ENCODE measurements at regions not wholly inside any gene's neighbourhood (a gene's known extent, or its start where the extent isn't known, plus 50 kb on each side); places are given as distances from the start of the nearest gene placed in this dataset.

DNA sequence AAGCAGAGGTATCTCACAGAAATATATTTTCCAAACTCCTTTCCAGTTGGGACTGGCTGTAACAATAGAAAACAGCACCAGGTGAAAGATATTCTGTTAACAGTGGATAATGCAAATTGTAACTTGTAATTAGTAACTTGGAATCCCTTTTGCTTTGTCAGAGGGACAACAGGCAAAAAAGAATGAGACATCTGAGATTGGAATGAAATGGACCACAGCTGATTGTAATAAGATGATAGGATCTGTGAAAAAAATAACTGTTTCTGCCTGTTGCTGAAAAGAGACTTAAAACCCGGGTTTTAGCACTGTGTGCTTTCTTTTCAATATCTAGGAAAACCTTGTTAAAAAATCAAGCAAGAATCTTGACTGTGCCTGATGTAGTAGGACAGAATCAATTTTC, 655.7 kb downstream of the METTL15 start:
- intact Hi-C loops (cut with DNase I; ENCODE audit: low total_unique reads), result no loop called here

DNA sequence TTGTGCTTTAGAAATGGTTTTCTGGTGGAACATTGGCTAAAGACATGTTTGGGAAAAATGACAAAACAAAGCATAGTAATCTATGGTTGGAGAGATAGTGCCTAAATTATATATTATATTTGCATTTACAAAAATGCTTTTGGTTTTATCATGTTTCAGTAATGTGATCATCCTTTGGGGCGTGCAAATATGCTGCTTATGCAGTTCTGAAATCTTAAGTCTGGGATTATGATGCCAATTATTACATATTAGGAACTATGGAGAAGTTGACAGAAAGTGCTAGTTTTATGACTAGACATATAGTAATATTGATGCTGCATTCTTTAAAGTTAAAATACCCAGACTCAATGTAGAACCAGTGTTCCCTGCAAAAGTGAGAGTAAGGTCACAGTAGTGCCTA, 655.0 kb downstream of the METTL15 start:
- no peaks in the 10 kb centered on the region for H3K4me1 ChIP-seq
- intact Hi-C loops (cut with DNase I; ENCODE audit: low total_unique reads), result no loop called here
- no peak overlapping the region for H3K27ac ChIP-seq
- TF ChIP-seq POLR2A (IDR thresholded peaks at IDR 0.05), result no peak
- no peak for TF ChIP-seq POLR2AphosphoS5 (IDR thresholded peaks at IDR 0.05)
- TF ChIP-seq, protein P1, sequence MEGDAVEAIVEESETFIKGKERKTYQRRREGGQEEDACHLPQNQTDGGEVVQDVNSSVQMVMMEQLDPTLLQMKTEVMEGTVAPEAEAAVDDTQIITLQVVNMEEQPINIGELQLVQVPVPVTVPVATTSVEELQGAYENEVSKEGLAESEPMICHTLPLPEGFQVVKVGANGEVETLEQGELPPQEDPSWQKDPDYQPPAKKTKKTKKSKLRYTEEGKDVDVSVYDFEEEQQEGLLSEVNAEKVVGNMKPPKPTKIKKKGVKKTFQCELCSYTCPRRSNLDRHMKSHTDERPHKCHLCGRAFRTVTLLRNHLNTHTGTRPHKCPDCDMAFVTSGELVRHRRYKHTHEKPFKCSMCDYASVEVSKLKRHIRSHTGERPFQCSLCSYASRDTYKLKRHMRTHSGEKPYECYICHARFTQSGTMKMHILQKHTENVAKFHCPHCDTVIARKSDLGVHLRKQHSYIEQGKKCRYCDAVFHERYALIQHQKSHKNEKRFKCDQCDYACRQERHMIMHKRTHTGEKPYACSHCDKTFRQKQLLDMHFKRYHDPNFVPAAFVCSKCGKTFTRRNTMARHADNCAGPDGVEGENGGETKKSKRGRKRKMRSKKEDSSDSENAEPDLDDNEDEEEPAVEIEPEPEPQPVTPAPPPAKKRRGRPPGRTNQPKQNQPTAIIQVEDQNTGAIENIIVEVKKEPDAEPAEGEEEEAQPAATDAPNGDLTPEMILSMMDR (IDR thresholded peaks at IDR 0.05), result no peak
- DNase-seq (ENCODE audit: low spot score in 2 of 2), result no peak
- H3K9me3 ChIP-seq, result no peaks in the 10 kb centered on the region
- no peak overlapping the region for H3K4me3 ChIP-seq
- no peaks in the 10 kb centered on the region for H3K36me3 ChIP-seq
- no peaks in the 10 kb centered on the region for H3K27me3 ChIP-seq

More for the DNA sequence above, 655.7 kb downstream of the METTL15 start:
- no peaks in the 10 kb centered on the region for H3K36me3 ChIP-seq
- no peak overlapping the region for H3K4me3 ChIP-seq
- no peaks in the 10 kb centered on the region for H3K27me3 ChIP-seq
- no peak for DNase-seq (ENCODE audit: low spot score in 2 of 2)
- no peaks in the 10 kb centered on the region for H3K9me3 ChIP-seq
- no peaks in the 10 kb centered on the region for H3K4me1 ChIP-seq
- no peak overlapping the region for H3K27ac ChIP-seq
- TF ChIP-seq POLR2A (IDR thresholded peaks at IDR 0.05), result no peak

DNA sequence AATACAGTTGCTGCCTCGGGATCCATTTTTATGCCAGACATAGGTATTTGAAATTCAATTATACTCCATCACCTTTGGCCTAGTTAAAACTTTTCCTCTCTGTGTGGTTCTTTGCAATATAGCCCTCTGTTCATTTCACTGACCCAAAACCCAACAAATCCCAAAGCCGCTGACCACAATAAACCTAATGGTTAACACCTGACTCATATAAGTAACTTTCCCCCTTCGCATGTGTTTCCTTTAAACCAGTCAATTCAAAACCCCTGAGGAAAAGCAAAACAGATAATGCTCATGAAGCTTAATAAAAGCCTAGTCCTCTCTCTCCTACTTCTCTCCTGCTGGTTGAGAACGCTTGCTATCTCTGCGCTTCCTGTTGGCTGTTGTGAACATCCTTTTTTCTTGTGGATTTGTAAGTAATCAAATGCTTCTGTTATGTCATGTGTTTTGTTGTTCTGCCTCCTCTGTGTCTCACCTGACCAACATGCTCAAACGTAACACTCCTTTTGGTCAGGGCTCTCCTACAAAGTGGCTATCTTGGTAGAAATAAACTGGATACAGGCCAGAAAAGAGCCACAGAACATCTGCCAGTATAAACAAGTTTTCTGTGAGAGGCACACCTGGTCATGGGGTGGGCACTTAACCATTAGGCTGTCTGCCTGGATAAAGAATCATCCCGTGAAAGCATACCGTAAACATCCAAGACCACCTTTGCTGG, 652.6 kb downstream of the METTL15 start:
- no peaks in the 10 kb centered on the region for H3K36me3 ChIP-seq
- TF ChIP-seq POLR2AphosphoS5 (IDR thresholded peaks at IDR 0.05) (no peak), POLR2A (IDR thresholded peaks at IDR 0.05) (no peak)
- TF ChIP-seq, protein P1 (IDR thresholded peaks at IDR 0.05), result no peak
- no peak for DNase-seq (ENCODE audit: low spot score in 2 of 2)
- intact Hi-C loops (cut with DNase I; ENCODE audit: low total_unique reads), result no loop called here
- H3K27me3 ChIP-seq, result no peaks in the 10 kb centered on the region
- no peak overlapping the region for H3K4me3 ChIP-seq
- H3K27ac ChIP-seq, result no peak overlapping the region
- no peaks in the 10 kb centered on the region for H3K4me1 ChIP-seq
- H3K9me3 ChIP-seq, result no peaks in the 10 kb centered on the region

DNA sequence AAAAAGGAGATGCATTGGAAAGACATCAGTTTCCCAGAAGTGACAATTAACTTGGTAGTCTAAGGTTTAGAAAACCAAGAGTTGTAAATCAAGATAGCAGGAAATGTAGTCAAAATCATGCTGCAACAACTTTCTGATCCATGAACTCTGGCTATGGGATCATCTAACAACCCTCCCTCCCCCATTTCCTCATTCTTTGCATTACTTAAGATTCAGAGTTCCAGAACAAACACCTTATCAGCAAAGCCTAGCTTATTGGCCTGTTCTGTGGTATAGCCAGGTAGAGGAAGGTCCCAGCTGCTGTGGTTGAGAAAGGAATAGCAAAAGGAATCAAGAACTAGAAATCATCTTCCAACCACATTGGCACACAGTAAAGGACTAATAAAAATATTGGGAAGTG, 651.1 kb downstream of the METTL15 start:
- Histone ChIP-seq H3K4me3 (no peak overlapping the region), H3K9me3 (no peaks in the 10 kb centered on the region), H3K36me3 (no peaks in the 10 kb centered on the region), H3K4me1 (no peaks in the 10 kb centered on the region), H3K27ac (no peak overlapping the region), H3K27me3 (no peaks in the 10 kb centered on the region)
- TF ChIP-seq POLR2AphosphoS5 (IDR thresholded peaks at IDR 0.05) (no peak), POLR2A (IDR thresholded peaks at IDR 0.05) (no peak)
- TF ChIP-seq, protein P1 (IDR thresholded peaks at IDR 0.05), result no peak
- intact Hi-C loops (cut with DNase I; ENCODE audit: low total_unique reads), result no loop called here
- no peak for DNase-seq (ENCODE audit: low spot score in 2 of 2)

DNA sequence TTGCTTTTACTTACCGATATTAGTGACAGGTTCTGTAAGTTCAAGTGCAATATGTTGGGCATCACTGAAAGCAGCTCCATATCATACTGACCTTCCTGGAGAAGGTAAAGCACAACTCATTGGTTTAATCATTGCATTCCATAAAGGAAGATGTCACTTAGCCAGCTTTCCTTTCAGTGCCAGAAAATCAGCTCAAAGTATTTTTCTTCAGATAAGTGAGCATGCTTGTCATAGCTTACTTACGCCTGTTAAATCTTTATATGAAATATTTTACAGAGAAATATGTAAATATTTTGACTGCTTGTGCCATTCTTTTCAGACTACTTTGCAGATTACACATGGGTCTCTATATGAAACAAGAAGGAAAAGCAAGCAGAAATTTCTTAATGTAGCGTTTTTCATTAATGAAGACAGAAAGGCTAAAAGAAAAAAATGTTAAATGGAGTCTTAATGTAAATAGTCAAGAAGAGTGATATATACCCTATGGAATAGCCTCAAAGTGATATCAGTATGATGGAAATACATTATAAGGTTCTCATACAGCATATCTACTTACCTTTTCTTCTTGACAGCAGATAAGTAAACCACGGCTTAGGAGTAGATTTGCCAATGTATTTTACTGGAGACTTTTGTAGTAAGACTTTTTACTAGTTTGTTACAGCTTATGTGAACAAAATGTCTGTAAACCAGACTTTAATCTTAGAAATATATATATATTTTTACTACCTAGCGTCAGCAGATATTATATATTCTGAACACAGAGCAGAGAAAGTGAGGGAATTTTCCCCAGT, 649.7 kb downstream of the METTL15 start:
- Histone ChIP-seq H3K9me3 (no peaks in the 10 kb centered on the region), H3K4me1 (no peaks in the 10 kb centered on the region), H3K27me3 (no peaks in the 10 kb centered on the region), H3K4me3 (no peak overlapping the region), H3K27ac (no peak overlapping the region), H3K36me3 (no peaks in the 10 kb centered on the region)
- no peak for DNase-seq (ENCODE audit: low spot score in 2 of 2)
- intact Hi-C loops (cut with DNase I; ENCODE audit: low total_unique reads), result no loop called here
- TF ChIP-seq POLR2A (IDR thresholded peaks at IDR 0.05) (no peak), POLR2AphosphoS5 (IDR thresholded peaks at IDR 0.05) (no peak)
- TF ChIP-seq, protein P1 (IDR thresholded peaks at IDR 0.05), result no peak

All from breast epithelium (tissue), 4 donors.